Limb (tissue), 2 donors: ENCODE measurements at regions not wholly inside any gene's neighbourhood (a gene's known extent, or its start where the extent isn't known, plus 50 kb on each side); places are given as distances from the start of the nearest gene placed in this dataset.

ENCODE experiments used
- DNase-seq, 2 donors: peaks; one replicate each; pipeline ENCODE4 v3.0.0-alpha.2; 2016; ENCODE audit errors: extremely low spot score in 2 of 2

- DNase-seq = no peak
These were observed 107.4 kb downstream of the PXDC1 start for GRCh38 chr6:3643921-3644738.

GRCh38 chr6:3640868-3641267 is 110.6 kb downstream of the PXDC1 start:
- no peak for DNase-seq

- DNase-seq = peak in 1 of 2 donors; percentile 1
These were observed 112.9 kb downstream of the PXDC1 start for GRCh38 chr6:3638662-3639061.

GRCh38 chr6:3636060-3636459 is 115.5 kb downstream of the PXDC1 start:
- DNase-seq = no peak

- no peak for DNase-seq
These were observed 116.0 kb downstream of the PXDC1 start for GRCh38 chr6:3635482-3635881.

- no peak for DNase-seq
These were observed 117.2 kb downstream of the PXDC1 start for GRCh38 chr6:3634280-3634816.

- no peak for DNase-seq
These were observed 117.8 kb downstream of the PXDC1 start for GRCh38 chr6:3633711-3634110.

- no peak for DNase-seq
These were observed 119.6 kb downstream of the PXDC1 start for GRCh38 chr6:3631877-3632276.

GRCh38 chr6:3631186-3631585 is 120.3 kb downstream of the PXDC1 start:
- DNase-seq = no peak

- DNase-seq = no peak
These were observed 121.2 kb downstream of the PXDC1 start for GRCh38 chr6:3630258-3630835.

GRCh38 chr6:3627956-3628835 is 123.3 kb downstream of the PXDC1 start:
- no peak for DNase-seq

- DNase-seq = no peak
These were observed 124.0 kb downstream of the PXDC1 start for GRCh38 chr6:3627501-3627900.

- no peak for DNase-seq
These were observed 125.4 kb downstream of the PXDC1 start for GRCh38 chr6:3625980-3626563.

GRCh38 chr6:3625149-3625979 is 126.1 kb downstream of the PXDC1 start:
- DNase-seq = no peak

GRCh38 chr6:3624250-3625136 is 127.0 kb downstream of the PXDC1 start:
- DNase-seq = no peak

- DNase-seq = no peak
These were observed 127.9 kb downstream of the PXDC1 start for GRCh38 chr6:3623451-3624249.

- DNase-seq = no peak
These were observed 130.1 kb downstream of the PXDC1 start for GRCh38 chr6:3621411-3621810.

GRCh38 chr6:3620937-3621336 is 130.6 kb downstream of the PXDC1 start:
- DNase-seq = no peak

GRCh38 chr6:3620389-3620788 is 131.1 kb downstream of the PXDC1 start:
- DNase-seq = no peak
